ENCODE measurements at regions not wholly inside any gene's neighbourhood (a gene's known extent, or its start where the extent isn't known, plus 50 kb on each side); places are given as distances from the start of the nearest gene placed in this dataset.

DNA sequence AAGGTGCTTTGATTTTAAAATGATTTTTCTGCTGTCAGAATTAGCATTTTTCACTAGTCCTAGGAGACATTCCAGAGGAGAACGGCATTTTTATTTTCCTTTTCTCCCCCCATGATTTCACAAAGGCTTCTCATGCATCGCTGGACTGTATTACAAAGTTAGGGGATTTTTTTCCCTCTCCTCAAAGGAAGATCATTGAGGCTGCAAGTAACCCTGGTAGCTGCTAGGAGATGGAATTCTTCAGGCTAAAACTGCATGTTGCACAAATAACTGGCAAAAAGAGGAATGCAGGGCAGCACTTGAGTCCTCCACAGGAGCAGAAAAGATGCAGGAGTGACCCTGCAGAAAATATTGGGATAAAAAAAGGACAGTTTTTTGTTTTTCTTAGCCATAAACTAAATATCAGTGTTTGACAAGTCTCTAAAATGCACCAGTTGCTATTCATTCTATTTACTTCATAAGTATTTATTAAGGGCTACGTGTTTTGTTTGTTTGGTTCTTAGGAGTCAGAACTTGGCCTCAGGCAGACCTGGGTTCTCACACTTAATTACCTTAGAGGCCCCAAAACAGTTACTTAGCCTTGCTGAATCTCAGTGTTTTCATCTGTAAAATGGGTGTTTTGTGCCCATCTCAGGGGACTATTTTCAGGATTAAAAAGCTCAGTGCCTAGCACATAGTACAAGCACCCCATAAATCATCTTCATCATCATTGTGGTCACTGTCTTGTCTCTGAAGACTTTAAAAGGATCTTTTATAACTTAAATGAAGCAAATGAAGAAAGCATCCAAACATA lies 144.5 kb upstream of the ID4 start:
- no peak overlapping the region for H3K4me3 ChIP-seq (ENCODE audit: low read length)
- no TSS peak for BruUV-seq (replicated peaks)
- no peaks in the 10 kb centered on the region for H3K36me3 ChIP-seq (ENCODE audit: low read depth, low read length)
- POLR2A ChIA-PET (ENCODE audit: unreplicated experiment) = no interaction called here
- no peaks in the 10 kb centered on the region; the same call in 1 of the 2 replicates for H3K4me1 ChIP-seq (ENCODE audit: insufficient read depth, low read length)
- H3K79me2 ChIP-seq (ENCODE audit: low read length) = no peaks in the 10 kb centered on the region
- no peak overlapping the region for H3K9ac ChIP-seq (ENCODE audit: low read length)
- intact Hi-C loops (cut with micrococcal nuclease) = no loop called here
- CTCF ChIA-PET = no interaction called here
- H4K20me1 ChIP-seq (ENCODE audit: low read length) = no peaks in the 10 kb centered on the region
- no peak overlapping the region for H3K27ac ChIP-seq (ENCODE audit: low read length)
- H3K4me2 ChIP-seq (ENCODE audit: low read length) = no peak overlapping the region
- no peaks in the 10 kb centered on the region for H3K9me2 ChIP-seq (replicated peaks; ENCODE audit: low read length)
- no peaks in the 10 kb centered on the region for H3F3A ChIP-seq (ENCODE audit: low read length, unreplicated experiment)
- ATAC-seq (no peak), DNase-seq (no peak)
- TF ChIP-seq, protein P1, sequence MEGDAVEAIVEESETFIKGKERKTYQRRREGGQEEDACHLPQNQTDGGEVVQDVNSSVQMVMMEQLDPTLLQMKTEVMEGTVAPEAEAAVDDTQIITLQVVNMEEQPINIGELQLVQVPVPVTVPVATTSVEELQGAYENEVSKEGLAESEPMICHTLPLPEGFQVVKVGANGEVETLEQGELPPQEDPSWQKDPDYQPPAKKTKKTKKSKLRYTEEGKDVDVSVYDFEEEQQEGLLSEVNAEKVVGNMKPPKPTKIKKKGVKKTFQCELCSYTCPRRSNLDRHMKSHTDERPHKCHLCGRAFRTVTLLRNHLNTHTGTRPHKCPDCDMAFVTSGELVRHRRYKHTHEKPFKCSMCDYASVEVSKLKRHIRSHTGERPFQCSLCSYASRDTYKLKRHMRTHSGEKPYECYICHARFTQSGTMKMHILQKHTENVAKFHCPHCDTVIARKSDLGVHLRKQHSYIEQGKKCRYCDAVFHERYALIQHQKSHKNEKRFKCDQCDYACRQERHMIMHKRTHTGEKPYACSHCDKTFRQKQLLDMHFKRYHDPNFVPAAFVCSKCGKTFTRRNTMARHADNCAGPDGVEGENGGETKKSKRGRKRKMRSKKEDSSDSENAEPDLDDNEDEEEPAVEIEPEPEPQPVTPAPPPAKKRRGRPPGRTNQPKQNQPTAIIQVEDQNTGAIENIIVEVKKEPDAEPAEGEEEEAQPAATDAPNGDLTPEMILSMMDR (conservative IDR thresholded peaks at IDR 0.05; ENCODE audit: low read depth, low read length) = no peak
- TF ChIP-seq EZH2phosphoT487 (IDR thresholded peaks at IDR 0.05; ENCODE audit: borderline replicate concordance, low read length) (no peak), EZH2 (IDR thresholded peaks at IDR 0.05; ENCODE audit: low read length, unreplicated experiment) (no peak)
- no peaks in the 10 kb centered on the region for H3K9me3 ChIP-seq (ENCODE audit: low read length)
- no peak overlapping the region for H2AFZ ChIP-seq (ENCODE audit: low read length)
- no peaks in the 10 kb centered on the region for H3K27me3 ChIP-seq (ENCODE audit: low read length)

DNA sequence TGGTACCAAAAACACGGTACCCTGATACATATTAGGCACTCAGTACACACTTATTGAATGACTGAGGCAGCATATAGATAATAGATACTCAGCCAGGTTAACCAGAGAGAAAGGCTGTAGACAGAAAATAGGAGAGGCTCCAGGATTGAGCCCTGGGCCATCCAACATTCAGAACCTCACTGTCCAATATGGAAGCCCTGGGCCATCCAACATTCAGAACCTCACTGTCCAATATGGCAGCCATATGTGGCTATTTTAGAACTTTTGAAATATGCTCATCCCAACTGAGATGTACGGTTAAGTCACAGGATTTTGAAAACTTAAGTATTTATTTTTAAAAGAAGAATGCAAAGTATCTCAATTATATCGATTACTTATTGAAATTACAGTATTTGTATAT lies 142.5 kb upstream of the ID4 start:
- no peak overlapping the region for H3K4me2 ChIP-seq (ENCODE audit: low read length)
- CTCF ChIA-PET = no interaction called here
- no peak for ATAC-seq

More for the DNA sequence above, 142.5 kb upstream of the ID4 start:
- POLR2A ChIA-PET (ENCODE audit: unreplicated experiment) = no interaction called here
- no peak for DNase-seq
- Histone ChIP-seq H4K20me1 (ENCODE audit: low read length) (no peaks in the 10 kb centered on the region), H3K27me3 (ENCODE audit: low read length) (no peaks in the 10 kb centered on the region), H3F3A (ENCODE audit: low read length, unreplicated experiment) (no peaks in the 10 kb centered on the region), H3K9ac (ENCODE audit: low read length) (no peak overlapping the region), H3K36me3 (ENCODE audit: low read depth, low read length) (no peaks in the 10 kb centered on the region), H3K9me2 (replicated peaks; ENCODE audit: low read length) (no peaks in the 10 kb centered on the region), H2AFZ (ENCODE audit: low read length) (no peak overlapping the region), H3K4me1 (ENCODE audit: insufficient read depth, low read length) (peaks cover 5% of the 10 kb centered on the region; the same call in 1 of the 2 replicates), H3K4me3 (ENCODE audit: low read length) (no peak overlapping the region), H3K79me2 (ENCODE audit: low read length) (no peaks in the 10 kb centered on the region), H3K27ac (ENCODE audit: low read length) (no peak overlapping the region), H3K9me3 (ENCODE audit: low read length) (no peaks in the 10 kb centered on the region)
- intact Hi-C loops (cut with micrococcal nuclease) = no loop called here
- TF ChIP-seq EZH2 (IDR thresholded peaks at IDR 0.05; ENCODE audit: low read length, unreplicated experiment) = no peak
- TF ChIP-seq EZH2phosphoT487 (IDR thresholded peaks at IDR 0.05; ENCODE audit: borderline replicate concordance, low read length) = no peak
- TF ChIP-seq, protein P1 (conservative IDR thresholded peaks at IDR 0.05; ENCODE audit: low read depth, low read length) = no peak
- no TSS peak for BruUV-seq (replicated peaks)

Data from PC-3 (cell line).